ENCODE measurements at regions not wholly inside any gene's neighbourhood (a gene's known extent, or its start where the extent isn't known, plus 50 kb on each side); places are given as distances from the start of the nearest gene placed in this dataset.

DNA sequence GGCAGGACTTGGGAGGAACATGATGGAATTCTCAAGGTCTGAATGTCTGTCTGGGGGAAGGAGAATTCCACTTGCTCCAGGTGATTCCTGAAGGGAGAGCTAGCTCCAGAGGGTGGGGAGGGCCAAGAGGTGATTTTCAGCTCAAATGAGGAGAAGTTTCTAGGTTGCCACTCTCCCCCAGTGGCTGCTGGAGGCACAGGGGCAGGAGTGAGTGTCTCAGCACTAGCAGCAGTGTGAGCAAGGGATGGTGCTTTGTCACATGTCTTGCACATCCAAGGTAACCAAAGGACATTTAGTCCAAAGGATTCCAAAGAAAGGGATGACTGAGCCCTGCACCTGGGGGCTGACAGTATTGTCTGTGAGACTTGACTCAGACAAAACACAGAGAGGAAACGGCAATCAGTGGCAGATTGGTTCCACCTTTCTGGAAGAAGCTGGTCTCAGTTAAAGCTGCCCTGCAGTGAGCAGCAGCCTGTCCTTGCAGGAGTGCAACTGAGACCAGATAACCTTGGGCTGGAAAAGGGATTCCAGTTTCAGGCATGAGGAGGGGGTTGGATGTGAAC, 51.2 kb upstream of the PCBD1 start:
- DNase-seq, result no peak

- no peak for DNase-seq
These were observed 52.6 kb upstream of the PCBD1 start for GRCh38 chr10:70940834-70941568.

DNA sequence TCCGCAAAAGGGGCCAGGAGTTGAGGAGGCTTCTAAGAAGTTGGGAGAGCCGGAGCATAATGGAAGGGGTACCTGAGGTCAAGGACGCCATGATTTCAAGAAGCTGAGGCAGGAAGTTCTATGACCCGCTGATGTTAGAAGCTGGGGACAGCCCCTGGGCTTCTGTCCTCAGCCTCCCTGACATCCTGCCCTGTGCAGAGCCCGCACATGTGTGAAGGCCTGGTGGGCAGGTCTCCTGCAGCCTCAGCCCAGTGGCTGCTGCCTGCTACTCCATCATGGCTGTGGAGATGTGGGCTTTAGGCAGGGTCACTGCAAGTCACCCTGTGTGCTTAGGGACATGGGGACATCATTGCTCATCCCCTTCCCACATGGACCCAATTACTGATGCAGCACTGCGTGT, 53.8 kb upstream of the PCBD1 start:
- DNase-seq, result no peak

DNA sequence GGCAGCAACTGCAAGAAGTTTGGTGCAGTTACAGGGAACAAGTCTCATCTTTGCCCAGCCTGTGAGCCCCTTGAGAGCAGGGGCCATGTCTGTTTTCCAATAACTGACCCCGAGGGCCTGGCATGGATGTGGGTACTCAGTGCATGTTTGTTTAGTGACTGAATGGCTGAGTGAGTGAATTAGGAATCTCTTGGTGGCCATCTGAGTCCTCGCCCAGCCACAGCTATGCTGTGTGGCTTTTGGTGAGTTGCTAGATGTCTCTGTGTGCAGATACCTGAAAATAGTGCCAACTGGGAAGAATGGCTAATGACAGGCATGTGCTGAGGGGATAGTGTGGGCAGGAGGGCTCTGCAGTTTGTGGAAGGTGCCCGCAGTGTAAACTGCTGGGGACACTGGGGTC, 54.4 kb upstream of the PCBD1 start:
- DNase-seq, result no peak

DNA sequence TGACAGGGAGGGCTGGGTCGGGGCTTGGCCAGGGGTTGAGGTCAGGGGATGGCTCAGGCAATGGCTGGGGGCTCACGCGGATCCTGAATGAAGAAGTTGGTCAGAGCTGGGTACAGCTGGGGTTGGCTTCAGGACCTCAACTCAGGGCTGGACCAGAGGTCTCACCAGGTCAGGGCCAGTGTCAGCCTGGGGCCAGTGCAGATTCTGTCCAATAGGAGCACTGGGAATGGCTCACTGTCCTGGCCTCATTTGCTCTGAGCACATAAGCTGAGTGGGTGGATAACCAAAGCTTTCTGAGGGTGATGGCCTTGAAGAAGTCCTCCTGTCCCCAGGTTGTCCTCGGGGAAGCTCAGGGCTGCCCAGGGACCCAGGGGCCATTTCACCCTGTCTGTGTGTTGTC, 54.9 kb upstream of the PCBD1 start:
- DNase-seq, result no peak

GRCh38 chr10:70943841-70944466, 55.6 kb upstream of the PCBD1 start:
- DNase-seq, result no peak

DNA sequence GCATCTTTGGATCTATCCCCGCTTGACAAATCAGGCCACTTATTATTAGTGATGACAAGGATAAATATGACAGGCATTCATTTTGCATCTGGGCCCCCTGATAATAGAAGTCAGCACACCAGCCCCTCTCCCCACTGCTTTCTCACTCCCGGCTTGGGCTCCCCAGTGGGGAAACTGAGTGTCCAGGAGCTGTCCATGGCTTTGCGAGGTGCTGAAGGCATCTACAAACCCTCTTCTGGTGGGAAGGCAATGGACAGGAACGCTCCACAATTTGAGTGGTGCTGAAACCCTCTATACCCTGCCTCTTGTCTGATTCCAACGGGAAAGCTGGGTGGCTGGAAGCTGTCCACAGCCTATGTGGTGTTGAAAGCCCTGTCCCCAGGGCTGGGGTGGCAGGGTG, 61.7 kb upstream of the PCBD1 start:
- no peak for DNase-seq

GRCh38 chr10:70950801-70951200, 62.4 kb upstream of the PCBD1 start:
- DNase-seq, result no peak

DNA sequence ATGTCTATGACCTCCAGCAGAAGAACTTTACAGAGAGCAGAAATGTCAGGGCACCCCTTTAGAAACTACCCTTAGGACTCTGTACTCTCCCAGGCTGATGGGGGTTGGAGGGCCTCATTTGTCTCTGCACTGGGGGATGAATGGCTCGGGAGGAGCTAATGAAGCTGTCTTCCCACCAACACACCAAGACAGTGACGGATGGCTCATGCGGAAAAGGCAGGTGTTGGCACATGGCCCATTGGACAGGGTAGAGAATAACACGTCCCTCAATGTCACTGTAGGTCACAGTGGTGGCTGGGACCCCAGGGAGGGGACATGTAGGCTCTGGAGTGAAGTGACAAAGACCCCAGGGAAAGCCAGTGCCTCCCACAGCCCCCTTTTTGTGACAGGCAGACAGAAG, 64.0 kb upstream of the PCBD1 start:
- DNase-seq, result no peak

- DNase-seq, result no peak
These were observed 64.6 kb upstream of the PCBD1 start for GRCh38 chr10:70952921-70953320.

GRCh38 chr10:70954381-70955176, 66.2 kb upstream of the PCBD1 start:
- DNase-seq, result no peak

- DNase-seq, result no peak
These were observed 67.8 kb upstream of the PCBD1 start for GRCh38 chr10:70956029-70956759.

GRCh38 chr10:70958396-70958795, 70.0 kb upstream of the PCBD1 start:
- DNase-seq, result no peak

GRCh38 chr10:70960316-70960715, 72.0 kb upstream of the PCBD1 start:
- no peak for DNase-seq

GRCh38 chr10:70960783-70961570, 72.6 kb upstream of the PCBD1 start:
- no peak for DNase-seq

DNA sequence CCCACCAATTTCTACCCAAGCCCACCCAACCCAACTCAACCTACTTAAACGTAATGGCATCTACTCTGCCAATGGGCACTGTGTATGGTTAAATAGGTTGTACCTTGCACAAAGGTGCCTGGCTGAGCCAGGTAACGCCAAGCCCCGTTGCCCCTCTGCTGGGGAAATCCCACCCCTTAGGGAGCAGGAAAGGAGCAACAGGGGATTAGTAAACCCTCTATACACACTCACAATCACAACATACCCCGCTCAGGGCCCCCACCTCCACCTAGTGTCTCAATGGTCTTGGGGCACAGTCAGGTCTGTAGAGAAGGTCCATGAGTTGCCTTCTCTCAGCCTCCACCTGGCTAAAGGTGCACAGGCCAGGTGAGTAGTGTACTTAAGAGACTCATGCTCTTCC, 74.3 kb upstream of the PCBD1 start:
- DNase-seq, result no peak

- no peak for DNase-seq
These were observed 74.9 kb upstream of the PCBD1 start for GRCh38 chr10:70963271-70963670.

GRCh38 chr10:70964245-70964644, 75.9 kb upstream of the PCBD1 start:
- no peak for DNase-seq

- DNase-seq, result no peak
These were observed 76.5 kb upstream of the PCBD1 start for GRCh38 chr10:70964881-70965280.

DNA sequence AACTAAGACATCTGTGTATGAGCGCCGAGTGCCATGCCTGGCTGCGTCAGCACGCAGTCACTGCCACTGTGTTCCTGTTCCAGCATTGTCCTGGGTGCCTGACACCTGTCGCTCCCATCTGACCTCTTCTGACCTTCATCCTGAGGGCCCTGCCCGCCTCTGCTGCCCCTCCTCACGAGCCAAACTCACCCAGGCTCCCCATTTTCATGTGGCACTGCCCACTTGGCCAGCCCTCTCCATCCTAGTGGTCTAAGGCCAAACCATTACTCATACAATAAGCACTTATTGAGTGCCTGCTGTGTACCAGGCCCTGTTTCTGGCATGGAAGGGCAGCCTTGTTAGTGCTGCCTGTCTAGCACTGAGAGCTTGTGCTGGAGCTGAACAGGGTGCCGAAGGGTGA, 77.2 kb upstream of the PCBD1 start:
- DNase-seq, result no peak

- DNase-seq, result no peak
These were observed 78.5 kb upstream of the PCBD1 start for GRCh38 chr10:70966646-70967553.

All from SHP77 treated with DMSO at 0.1 percent for 48 hours (cell line).